ENCODE measurements at regions not wholly inside any gene's neighbourhood (a gene's known extent, or its start where the extent isn't known, plus 50 kb on each side); places are given as distances from the start of the nearest gene placed in this dataset.
A peak's percentile ranks its signal among the peaks of the same experiment; 100 is the strongest.
"Not testable (repeated sequence)": the region's sequence is repeated elsewhere in the genome, so short reads cannot be mapped to it uniquely, and the experiment has no call there.

DNA sequence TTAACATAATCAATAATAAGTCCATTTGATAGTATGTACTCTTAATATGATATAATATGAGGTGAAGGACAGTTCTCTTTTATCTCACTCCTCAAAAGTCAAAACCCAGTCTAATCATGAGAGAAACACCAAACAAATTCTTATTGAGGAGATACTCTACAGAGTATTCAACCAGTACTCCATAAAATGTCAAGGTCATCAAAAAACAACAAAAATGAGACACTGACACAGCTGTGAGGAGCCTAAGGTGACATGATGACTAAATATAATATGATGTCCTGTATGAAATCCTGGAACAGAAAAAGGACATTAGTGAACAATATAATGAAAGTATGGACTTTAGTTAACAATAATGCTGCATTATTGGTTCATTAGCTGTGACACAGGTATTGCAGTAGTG is 675.1 kb downstream of the HTR1B start:
- no peak for DNase-seq (ENCODE audit: low read depth in 2 of 2)

DNA sequence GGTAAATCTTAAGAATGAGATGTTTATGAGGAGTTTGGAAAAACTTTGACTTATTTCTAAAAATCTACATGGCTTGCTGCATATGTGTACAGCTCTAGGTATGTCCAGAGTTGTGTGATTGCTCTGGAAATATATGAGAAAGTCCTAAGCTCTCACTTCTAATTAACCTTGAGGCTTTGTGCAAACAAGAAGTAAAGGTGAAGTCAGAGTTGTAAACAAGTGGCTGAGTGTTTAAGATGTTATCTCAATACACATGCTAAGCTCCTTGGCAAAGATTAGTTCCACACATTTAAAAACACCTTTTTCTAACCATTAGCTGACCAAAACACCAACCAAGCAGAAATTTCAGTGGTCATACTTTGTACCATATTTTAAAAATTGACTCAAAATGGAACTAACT is 684.2 kb downstream of the HTR1B start:
- no peak for DNase-seq (ENCODE audit: low read depth in 2 of 2)

DNA sequence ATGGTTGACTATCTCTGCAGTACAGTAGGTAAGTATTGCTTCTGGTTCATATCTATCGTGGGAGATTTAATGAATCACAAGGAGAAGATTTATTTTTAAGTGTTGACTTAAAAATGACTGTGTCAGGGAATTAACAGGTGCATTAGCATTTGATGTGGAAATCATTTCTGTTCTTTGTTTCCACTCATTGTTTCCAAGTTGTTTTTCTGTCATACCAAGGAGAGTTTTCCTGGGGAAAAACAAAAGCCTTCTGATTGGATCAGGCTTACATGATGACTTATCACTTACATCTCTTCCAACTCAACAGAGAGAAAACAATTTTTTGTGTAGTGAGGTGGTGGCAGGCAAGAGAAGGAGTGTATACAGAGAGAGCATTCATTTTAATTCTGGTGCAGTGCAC is 686.4 kb downstream of the HTR1B start:
- DNase-seq (ENCODE audit: low read depth in 2 of 2), result peak in 1 of 2 donors; percentile 83

DNA sequence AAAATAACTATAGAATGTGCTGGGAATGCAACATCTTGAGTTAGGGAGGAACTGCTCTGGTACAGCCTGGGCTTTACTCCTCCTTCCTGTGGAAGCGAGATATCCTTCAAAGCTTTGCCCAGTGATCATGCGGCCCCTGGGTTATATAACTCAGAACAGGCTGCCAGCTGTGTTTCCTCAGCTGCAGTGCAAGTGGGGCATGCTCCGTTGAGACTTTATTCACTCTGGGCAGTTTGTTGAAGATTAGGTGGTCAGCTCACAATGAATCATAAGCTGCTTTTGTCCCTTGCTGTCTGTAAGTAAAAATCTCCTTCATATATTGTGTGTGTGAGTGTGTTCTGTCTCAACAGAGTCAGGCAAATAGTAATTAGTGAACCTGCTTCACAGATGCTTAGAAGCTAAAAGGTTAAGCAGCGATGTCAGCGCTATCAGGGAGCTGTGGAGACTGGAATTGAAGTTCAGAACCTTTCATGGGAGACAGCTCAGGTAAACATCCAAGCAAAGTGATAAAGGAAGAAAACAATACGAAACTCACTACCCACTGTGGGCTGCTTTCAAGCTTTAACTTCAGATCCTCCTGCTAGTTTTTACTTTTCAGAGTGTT is 688.4 kb downstream of the HTR1B start:
- DNase-seq (ENCODE audit: low read depth in 2 of 2), result peak in 1 of 2 donors; percentile 61

DNA sequence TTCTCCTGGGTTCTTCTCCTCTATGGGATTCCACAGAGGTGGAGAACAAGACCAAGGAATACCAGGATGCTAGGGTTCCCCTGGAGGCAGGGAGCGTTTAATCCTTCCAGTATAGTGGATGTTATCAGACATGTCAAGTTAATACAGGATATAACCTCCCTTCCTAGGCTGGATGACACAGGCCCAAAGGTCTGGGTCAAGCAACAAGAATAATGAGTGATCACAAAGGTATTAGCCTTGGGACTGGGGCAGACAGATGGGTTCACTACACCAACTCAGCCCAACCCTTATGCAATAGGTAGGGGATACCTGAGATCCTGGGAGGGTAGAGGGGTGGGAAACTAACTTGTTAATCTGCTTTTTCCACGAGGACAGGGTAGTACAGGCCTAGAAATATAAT is 690.3 kb downstream of the HTR1B start:
- DNase-seq (ENCODE audit: low read depth in 2 of 2), result no peak

DNA sequence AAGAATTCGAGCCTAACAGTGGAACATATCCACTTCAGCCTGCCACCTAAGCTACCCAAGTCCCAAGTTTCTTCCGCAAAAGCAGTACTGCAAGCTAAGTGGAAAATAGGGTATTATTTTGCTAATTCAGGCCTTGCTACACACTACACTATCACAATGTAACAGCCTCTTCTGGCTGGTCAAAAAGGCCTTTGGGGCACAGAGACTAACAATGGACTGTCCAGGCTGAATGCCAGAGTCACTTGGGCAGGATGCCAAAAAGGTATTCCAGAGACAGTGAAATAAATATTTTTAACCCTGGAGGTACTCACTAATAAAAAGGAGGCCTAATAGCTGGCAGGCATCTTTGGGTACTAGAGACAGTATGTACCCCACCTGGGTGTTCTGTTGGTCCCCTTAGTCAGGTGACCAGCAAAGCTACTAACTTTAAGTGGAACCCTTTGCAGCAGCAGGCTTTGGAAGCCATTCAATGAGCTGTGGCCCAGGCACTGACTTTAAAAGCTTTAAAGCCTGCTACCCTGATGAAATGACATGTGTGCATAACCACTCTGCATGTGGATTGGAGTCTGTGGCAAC is 692.1 kb downstream of the HTR1B start:
- peak; percentile 80 to 90 for DNase-seq (ENCODE audit: low read depth in 2 of 2)

DNA sequence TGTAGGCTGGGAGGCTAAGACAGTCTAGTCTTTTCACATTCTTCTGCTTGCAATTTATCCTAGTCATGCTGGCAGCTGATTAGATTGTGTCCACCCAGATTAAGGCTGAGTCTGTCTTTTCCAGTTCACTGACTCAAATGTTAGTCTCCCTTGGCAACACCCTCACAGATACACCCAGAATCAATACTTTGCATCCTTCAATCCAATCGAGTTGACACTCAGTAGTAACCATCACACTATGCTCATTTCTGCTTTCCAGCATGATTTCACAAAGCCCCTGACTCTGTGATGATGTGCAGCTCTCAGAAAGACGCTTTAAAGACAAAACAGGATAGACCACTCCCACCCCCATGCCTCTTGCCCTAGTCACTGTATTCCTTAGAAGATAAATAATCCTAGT is 693.0 kb downstream of the HTR1B start:
- DNase-seq (ENCODE audit: low read depth in 2 of 2), result no peak

DNA sequence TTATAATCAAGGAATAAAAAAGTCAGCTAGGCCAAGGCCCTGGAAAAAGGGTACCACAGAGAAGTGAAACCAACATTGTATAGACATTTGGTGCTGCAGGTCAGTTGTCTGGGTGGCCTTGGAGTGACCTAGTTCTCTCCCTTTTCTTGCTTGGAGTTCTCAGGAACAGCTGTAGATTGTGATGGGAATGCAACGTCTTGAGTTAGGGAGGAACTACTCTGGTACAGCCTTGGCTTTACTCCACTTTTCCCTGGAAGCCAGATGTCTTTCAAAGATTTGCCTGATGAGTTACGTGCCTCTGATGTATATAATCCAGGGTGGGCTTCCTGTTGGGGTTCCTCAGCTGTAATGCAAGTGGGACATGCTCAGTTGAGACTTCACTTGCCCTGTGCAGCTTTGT is 694.7 kb downstream of the HTR1B start:
- no peak for DNase-seq (ENCODE audit: low read depth in 2 of 2)

DNA sequence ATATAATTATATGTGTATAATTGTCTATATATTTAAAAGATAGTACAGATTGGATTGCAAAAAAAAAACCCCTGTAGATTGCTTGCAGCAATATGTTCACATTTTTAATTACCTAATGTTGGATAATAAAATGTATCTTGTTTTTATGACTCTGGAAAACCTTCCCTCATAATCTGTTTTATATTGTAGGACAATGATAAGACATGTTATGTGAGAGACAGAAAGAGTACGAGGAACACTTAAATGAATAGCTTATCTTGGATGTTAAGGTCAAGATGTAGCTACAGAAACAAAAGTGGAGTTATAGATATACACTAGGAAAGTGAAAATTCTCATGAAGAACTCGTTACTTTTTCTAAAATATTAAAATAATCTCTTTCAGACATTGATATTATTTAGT is 691.6 kb upstream of the IMPG1 start:
- DNase-seq (ENCODE audit: low read depth in 2 of 2), result no peak

DNA sequence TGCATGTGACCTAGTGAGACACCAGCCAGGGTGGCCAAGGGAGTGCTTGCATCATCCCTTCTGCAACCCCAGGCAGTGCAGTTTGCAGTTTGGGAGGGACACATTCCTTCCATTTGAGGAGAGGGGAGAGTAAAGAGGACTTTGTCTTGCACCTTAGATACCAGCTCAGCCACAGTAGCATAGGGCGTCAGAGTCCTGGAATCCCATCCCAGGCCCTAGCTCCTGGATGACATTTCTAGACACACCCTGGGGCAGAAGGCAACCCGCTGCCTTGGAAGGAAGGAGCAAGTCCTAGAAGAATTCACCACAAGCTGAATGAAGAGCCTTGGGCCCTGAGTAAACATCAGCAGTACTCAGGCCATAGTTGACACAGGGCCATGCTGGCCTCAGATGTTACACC is 680.4 kb upstream of the IMPG1 start:
- DNase-seq (ENCODE audit: low read depth in 2 of 2), result no peak

DNA sequence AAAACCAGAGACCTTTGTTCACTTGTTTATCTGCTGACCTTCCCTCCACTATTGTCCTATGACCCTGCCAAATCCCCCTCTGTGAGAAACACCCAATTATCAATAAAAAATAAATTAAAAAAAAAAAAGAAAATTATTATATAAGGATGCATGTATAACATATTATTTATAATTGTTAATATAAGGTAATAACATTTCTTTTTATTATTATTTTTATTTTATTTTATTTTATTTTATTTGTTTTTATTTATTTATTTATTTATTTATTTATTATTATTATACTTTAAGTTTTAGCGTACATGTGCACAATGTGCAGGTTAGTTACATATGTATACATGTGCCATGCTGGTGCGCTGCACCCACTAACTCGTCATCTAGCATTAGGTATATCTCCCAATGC is 672.9 kb upstream of the IMPG1 start:
- not testable (repeated sequence) for DNase-seq (ENCODE audit: low read depth in 2 of 2)

DNA sequence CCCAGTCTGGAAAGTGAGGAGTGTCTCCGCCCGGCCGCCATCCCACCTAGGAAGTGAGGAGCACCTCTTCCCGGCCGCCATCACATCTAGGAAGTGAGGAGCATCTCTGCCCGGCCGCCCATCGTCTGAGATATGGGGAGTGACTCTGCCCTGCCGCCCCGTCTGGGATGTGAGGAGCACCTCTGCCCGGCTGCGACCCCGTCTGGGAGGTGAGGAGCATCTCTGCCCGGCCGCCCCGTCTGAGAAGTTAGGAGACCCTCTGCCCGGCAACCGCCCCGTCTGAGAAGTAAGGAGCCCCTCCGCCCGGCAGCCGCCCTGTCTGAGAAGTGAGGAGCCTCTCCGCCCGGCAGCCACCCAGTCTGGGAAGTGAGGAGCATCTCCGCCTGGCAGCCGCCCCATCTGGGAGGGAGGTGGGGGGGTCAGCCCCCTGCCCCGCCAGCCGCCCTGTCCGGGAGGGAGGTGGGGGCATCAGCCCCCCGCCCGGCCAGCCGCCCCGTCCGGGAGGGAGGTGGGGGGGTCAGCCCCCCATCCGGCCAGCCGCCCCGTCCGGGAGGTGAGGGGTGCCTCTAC is 671.8 kb upstream of the IMPG1 start:
- DNase-seq (ENCODE audit: low read depth in 2 of 2), result not testable (repeated sequence)

DNA sequence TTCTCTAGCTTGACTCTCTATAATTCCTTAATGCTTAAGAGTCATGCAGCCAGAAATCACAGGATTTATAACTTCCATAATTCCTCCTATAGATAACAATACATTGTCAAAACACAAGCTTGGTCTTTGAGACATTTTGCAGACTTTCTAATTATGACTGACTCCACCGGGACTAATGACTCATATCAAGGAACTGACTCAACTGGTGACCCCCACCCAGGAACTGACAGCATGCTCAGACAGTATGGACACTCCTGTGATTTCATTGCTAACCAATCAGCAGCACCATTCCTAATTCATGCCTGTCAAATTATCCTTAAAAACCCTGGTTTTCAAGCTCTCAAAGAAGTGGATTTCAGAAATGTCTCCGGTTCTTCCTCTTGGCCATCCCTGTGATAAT is 670.5 kb upstream of the IMPG1 start:
- DNase-seq (ENCODE audit: low read depth in 2 of 2), result no peak

DNA sequence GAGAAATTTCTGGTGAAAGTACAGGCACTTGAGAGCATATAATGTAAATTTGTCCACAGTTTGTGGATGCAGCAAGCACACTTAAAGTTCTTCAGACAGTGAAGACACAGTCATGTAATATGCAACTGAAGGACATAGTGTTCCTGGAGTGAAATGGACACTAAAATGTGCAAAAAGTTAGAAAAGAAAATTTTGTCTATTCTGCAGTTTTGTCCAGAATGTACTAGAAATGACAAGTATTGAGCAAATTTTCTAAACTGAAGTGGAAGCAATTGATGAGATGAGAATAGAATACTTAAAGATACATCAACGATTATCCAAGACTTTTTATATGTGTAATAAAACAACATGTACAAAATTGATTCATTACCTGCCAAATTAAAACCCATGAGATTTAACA is 647.0 kb upstream of the IMPG1 start:
- no peak for DNase-seq (ENCODE audit: low read depth in 2 of 2)

DNA sequence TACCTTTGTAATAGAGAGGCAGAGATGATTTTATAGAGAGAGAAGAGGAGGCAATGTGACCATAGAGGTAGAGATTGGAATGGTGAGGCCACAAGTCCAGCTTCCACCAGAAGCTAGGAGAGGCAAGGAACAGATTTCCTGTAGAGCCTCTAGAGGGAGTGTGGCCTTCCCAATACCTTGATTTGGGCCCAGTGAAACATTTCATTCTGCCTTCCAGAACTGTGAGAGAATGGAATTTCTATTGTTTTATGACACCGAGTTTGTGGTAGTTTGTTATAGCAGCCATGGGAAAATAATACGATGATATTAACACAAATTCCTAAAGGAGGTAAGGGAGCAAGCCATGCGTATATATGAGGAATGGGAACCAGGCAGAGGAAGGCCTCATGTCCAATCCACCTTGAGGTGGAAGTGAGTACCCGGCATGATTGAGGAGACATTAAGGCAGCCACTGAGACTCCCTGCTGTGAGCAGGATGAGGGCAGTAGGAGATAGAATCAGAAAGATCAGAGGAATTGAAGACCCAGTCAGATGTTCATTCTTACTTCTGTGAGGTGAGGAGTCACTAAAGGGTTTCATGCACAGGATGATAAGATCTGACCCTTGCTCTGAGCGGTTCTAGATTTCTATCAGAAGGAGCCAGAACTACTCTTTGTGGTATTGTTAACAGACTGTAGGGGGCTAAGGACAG is 636.3 kb upstream of the IMPG1 start:
- DNase-seq (ENCODE audit: low read depth in 2 of 2), result peak in 1 of 2 donors; percentile 13

DNA sequence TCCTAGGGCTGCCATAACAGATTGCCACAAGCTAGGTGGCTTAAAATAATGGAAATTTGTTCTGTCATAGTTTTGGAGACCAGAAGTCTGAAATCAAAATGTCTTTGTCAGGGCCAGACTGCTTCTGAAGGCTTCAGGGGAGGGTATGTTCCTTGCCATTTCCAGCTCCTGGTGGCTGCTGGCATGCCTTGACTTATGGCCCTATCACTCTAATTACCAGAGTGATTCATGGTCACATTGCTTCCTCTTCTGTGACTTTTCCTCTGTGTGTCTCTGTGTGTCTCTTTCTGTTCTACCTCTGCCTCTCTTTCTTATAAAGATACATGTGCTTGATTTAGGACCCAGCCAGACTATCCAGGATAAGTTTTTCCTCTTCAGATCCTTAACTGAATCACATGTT is 635.2 kb upstream of the IMPG1 start:
- peak in 1 of 2 donors; percentile 7 for DNase-seq (ENCODE audit: low read depth in 2 of 2)

DNA sequence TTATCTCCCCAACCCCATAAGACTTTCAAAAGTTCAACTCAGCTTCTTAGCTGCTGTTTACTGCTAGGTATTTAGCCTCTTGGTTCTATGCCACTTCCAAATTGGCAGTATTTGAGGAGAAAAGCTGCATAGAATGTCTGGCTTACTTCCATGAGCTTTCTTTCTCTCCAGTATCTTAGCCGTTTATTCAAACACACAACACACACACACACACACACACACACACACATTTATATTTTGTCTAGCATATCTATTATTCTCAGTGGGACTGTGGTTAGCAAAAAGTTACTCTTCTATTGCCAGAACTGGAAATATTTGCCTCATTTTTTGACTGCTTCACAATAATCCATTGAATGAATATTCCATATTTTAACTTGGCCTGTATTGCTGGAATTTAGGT is 634.2 kb upstream of the IMPG1 start:
- no peak for DNase-seq (ENCODE audit: low read depth in 2 of 2)

DNA sequence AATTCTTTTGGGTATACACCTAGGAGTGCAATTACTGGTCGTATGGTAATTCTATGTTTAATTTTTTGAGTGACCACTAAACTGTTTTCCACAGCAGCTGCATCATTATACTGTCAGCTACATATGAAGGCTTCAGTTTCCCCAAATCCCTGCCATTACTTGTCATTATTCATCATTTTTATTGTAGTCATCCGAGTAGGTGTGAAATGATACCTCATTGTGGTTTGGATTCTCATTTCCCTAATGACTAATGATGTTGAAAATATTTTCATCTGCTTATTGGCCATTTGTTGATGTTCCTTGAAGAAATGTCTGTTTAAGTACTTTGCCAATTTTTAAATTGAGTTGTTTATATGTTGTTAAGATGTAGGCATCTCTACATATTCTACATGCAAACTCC is 633.6 kb upstream of the IMPG1 start:
- DNase-seq (ENCODE audit: low read depth in 2 of 2), result no peak

DNA sequence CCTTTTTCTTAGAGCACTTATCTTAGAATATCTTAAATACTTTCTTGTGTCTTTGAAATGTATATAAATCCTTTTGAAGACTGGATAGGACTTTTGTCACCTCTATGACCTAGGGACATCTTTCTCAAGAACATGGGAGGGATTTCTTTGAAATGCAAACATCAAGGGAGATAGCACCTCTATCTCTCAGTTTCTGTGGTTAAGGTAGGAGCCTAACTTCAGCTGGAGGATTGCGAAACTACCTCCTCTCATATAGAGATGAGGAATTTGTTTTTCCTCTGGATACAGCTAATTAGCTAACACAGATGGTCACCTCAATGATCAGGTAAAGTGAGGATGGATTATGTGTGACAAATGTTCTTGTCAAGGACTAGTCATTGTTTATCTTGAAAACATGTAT is 631.3 kb upstream of the IMPG1 start:
- DNase-seq (ENCODE audit: low read depth in 2 of 2), result no peak

DNA sequence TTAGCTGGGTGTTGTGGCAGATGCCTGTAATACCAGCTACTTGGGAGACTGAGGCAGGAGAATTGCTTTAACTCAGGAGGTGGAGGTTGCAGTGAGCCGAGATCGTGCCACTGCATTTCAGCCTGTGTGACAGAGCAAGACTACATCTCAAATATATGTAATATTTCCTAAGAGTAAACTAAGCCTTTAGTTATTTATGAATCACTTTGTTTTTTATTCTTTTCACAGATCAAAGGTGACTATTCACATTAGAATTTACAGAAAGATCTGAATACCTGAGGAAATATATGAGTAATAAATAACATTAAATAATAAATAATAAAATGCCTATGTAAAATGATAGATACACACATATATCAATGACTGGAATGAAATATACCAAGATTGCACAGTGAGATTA is 630.8 kb upstream of the IMPG1 start:
- DNase-seq (ENCODE audit: low read depth in 2 of 2), result no peak

DNA sequence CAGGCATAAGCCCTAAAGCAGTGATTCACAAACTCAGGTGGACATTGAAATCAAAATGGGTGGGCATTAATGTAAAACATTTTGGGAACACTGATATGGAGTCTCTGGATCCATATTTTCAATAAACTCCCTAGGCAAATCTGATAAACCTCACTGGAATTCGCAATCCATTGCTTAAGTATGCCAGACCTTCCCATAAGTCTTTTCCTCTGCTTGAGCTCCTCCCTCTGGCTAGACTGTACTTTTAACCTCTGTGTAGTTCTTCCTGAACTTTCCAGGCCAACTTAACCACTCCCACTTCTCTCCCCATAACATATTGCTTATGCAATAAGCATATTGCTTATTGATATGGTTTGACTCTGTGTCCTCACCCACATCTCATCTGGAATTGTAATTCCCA is 629.7 kb upstream of the IMPG1 start:
- DNase-seq (ENCODE audit: low read depth in 2 of 2), result no peak

DNA sequence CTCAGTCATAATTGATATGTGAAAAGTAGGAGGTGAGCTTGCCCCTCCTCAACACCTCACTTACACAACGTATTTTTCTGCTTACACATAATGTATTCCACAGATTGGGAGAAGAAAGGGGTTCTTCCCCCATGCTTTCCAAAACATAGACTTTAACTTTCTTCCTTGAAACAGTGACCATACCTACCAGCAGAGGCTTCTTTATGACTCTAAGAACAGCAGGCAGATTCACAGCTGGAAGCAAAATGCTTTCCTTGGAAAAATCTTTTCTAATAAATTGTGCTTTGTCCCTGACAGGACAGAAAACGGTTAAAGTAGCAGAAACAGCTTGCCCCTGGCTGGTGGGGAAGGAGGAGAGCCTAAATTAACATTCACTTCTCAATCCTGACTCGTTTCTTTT is 629.1 kb upstream of the IMPG1 start:
- no peak for DNase-seq (ENCODE audit: low read depth in 2 of 2)

DNA sequence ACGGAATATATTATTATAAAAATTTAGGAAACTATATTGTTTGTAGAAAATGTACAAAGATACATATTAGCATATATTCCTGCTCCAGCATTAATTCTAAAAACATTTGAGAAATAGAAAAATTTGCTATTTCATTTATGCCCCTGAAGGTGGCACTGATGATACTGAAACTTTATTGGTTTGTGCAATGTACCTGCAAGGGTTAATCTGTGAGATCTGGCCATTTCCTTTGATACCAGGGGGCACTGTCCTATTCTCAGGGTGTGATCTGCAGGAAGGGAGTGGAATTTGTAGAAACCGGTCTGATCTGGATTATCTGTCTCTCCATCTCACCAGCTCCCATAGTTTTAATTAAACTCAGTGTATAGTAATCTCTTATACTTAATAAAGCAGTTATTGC is 625.1 kb upstream of the IMPG1 start:
- DNase-seq (ENCODE audit: low read depth in 2 of 2), result peak; percentile 28 to 59

Measured in dermis microvascular lymphatic vessel endothelial cell (primary cell).